Suprapubic skin (tissue), 4 donors: ENCODE measurements at regions not wholly inside any gene's neighbourhood (a gene's known extent, or its start where the extent isn't known, plus 50 kb on each side); places are given as distances from the start of the nearest gene placed in this dataset.

Experiments used
- DNase-seq, 2 donors: peaks; one replicate each; pipeline ENCODE4 v3.0.0-alpha.2; 2019; ENCODE audit warnings: low spot score in 2 of 2
- H3K27ac ChIP-seq: fragments of 200-600 bp; sonication (generic); one replicate; pipeline ENCODE4 v1.5.1; 2019
- H3K27me3 ChIP-seq: fragments of 200-600 bp; sonication (generic); one replicate; pipeline ENCODE4 v1.5.1; 2019
- H3K36me3 ChIP-seq: fragments of 200-600 bp; sonication (generic); one replicate; pipeline ENCODE4 v1.5.1; 2019
- H3K4me1 ChIP-seq: fragments of 200-600 bp; sonication (generic); one replicate; pipeline ENCODE4 v1.5.1; 2019
- H3K4me3 ChIP-seq: fragments of 200-600 bp; sonication (generic); one replicate; pipeline ENCODE4 v1.5.1; 2019; ENCODE audit warnings: mild to moderate bottlenecking
- H3K9me3 ChIP-seq: fragments of 200-600 bp; sonication (generic); one replicate; pipeline ENCODE4 v1.5.1; 2019
- EP300 ChIP-seq: sonication (generic); formaldehyde crosslinking; IDR thresholded peaks from one replicate; pipeline ENCODE4 v1.6.1; 2017; ENCODE audit warnings: antibody characterized with exemption
- POLR2A ChIP-seq, 2 donors: fragments of 450-650 bp; IDR thresholded peaks; one replicate each; pipeline ENCODE4 v1.6.1; 2017; ENCODE audit warnings: antibody characterized with exemption in 2 of 2, mild to moderate bottlenecking in 2 of 2, moderate library complexity in 2 of 2
- POLR2AphosphoS5 ChIP-seq, 3 donors: sonication (generic); formaldehyde crosslinking; IDR thresholded peaks; one replicate each; pipeline ENCODE4 v1.6.1; 2017; ENCODE audit warnings: antibody characterized with exemption in 3 of 3
- WGBS: methylation state at CpG from one replicate; pipeline ENCODE4 v1.1.5; 2018; 5-methylcytosine and 5-hydroxymethylcytosine counted together
- TF ChIP-seq, protein P1 (sequence below), 2 donors: fragments of 200-600 bp in 1 of 2; fragments of 450-650 bp in 1 of 2; sonication (generic) in 1 of 2; IDR thresholded peaks; one replicate each; pipeline ENCODE4 v1.5.1; 2016 to 2019; ENCODE audit warnings: antibody characterized with exemption in 2 of 2, mild to moderate bottlenecking in 1 of 2, moderate library complexity in 1 of 2

DNA sequence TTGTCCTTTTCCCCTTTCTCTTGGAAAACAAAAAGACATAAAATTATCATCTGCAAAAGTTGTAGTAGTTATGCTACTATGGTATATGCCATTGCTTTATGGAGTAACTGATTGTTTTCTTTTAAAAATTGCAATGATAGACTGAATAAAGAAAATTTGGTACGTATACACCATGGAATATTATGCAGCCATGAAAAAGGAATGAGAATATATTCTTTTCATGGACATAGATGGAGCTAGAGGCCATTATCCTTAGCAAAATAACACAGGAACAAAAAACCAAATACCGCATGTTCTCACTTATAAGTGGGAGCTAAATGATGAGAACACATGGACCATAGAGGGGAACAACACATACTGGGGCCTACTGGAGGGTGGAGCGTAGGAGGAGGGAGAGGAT lies 538.8 kb downstream of the PLXDC2 start:
- TF ChIP-seq EP300 = no peak
- TF ChIP-seq POLR2A (IDR thresholded peaks at IDR 0.05) = no peak
- TF ChIP-seq POLR2AphosphoS5 (IDR thresholded peaks at IDR 0.05) = no peak
- TF ChIP-seq, protein P1, sequence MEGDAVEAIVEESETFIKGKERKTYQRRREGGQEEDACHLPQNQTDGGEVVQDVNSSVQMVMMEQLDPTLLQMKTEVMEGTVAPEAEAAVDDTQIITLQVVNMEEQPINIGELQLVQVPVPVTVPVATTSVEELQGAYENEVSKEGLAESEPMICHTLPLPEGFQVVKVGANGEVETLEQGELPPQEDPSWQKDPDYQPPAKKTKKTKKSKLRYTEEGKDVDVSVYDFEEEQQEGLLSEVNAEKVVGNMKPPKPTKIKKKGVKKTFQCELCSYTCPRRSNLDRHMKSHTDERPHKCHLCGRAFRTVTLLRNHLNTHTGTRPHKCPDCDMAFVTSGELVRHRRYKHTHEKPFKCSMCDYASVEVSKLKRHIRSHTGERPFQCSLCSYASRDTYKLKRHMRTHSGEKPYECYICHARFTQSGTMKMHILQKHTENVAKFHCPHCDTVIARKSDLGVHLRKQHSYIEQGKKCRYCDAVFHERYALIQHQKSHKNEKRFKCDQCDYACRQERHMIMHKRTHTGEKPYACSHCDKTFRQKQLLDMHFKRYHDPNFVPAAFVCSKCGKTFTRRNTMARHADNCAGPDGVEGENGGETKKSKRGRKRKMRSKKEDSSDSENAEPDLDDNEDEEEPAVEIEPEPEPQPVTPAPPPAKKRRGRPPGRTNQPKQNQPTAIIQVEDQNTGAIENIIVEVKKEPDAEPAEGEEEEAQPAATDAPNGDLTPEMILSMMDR (IDR thresholded peaks at IDR 0.05) = no peak
- Histone ChIP-seq H3K36me3 (no peaks in the 10 kb centered on the region), H3K27me3 (no peaks in the 10 kb centered on the region), H3K9me3 (no peaks in the 10 kb centered on the region), H3K4me1 (no peaks in the 10 kb centered on the region), H3K4me3 (no peak overlapping the region), H3K27ac (no peak overlapping the region)
- DNase-seq = no peak
- WGBS = 83% methylated on average over 3 of the region's 3 CpGs

DNA sequence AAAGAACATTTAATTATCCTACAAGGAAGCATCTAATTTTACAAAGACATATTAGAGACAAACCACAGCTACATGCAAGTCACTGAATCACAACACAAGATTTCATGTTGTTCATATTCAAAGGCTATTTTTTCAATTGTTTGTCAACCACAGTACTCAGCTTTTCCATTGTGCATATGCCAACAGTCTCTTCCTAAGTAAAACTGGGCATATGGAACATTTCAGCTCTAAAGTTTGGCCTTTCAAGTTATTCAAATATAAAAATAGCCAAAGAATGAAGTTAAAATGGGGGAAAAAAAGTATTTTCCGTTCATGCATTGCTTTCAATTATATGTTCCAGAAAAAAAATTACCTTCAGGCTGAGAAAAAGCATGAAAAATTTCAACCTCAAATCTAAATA lies 537.9 kb downstream of the PLXDC2 start:
- no peaks in the 10 kb centered on the region for H3K9me3 ChIP-seq
- no peaks in the 10 kb centered on the region for H3K27me3 ChIP-seq

DNA sequence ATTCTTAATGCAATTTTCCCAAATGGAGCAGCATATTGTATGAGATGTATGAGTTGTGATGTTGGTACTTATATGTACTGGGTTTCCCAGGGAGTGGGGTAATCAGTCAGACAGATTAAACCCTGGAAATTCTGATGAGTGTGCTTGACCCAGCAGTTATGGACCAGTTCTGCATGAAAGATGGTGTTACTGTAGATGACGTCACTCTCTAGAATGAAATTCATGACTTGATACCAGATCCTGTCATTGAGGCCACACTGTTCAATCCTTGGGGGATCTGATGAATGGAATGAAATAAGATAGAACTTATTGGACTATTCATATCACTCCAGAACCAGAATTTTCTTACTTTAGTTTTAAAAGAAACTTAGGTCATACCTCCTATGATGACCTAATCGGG lies 534.3 kb downstream of the PLXDC2 start:
- Histone ChIP-seq H3K9me3 (no peaks in the 10 kb centered on the region), H3K27ac (no peak overlapping the region), H3K27me3 (no peaks in the 10 kb centered on the region), H3K4me1 (no peaks in the 10 kb centered on the region), H3K36me3 (no peaks in the 10 kb centered on the region), H3K4me3 (no peak overlapping the region)
- TF ChIP-seq, protein P1 (IDR thresholded peaks at IDR 0.05) = no peak
- no peak for TF ChIP-seq POLR2A (IDR thresholded peaks at IDR 0.05)
- TF ChIP-seq POLR2AphosphoS5 (IDR thresholded peaks at IDR 0.05) = no peak
- DNase-seq = no peak
- WGBS = 90% methylated on average over 2 of the region's 2 CpGs

More for the DNA sequence above, 537.9 kb downstream of the PLXDC2 start:
- no peak for TF ChIP-seq POLR2AphosphoS5 (IDR thresholded peaks at IDR 0.05)
- no peak for TF ChIP-seq POLR2A (IDR thresholded peaks at IDR 0.05)
- TF ChIP-seq EP300 = no peak
- TF ChIP-seq, protein P1 (IDR thresholded peaks at IDR 0.05) = no peak
- Histone ChIP-seq H3K27ac (no peak overlapping the region), H3K4me1 (no peaks in the 10 kb centered on the region), H3K36me3 (no peaks in the 10 kb centered on the region), H3K4me3 (no peak overlapping the region)
- DNase-seq = no peak
- WGBS = 59% methylated on average over 1 of the region's 1 CpG

DNA sequence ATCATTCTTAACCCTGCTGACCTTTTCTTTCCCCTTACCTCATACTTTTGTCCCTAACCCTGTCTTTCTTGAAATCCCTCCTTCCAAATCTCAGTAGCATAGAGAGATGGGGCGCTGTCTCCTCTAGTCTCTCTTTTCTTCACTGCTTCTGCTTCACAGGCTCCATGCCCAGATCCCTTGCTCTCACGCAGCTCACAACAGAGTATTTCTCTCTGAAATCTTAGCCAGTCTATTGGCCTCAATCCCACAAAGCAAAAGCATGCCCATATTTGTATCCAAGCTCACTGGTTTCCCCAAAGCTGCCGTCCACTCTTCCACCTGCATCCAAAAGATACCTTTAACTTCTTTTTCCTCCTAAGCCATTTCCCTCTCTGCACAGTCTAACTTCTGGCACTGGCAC lies 526.8 kb downstream of the PLXDC2 start:
- TF ChIP-seq EP300 (no peak), POLR2A (IDR thresholded peaks at IDR 0.05) (no peak), POLR2AphosphoS5 (IDR thresholded peaks at IDR 0.05) (no peak)
- TF ChIP-seq, protein P1 (IDR thresholded peaks at IDR 0.05) = no peak
- no peaks in the 10 kb centered on the region for H3K9me3 ChIP-seq
- no peaks in the 10 kb centered on the region for H3K36me3 ChIP-seq
- no peak for DNase-seq
- WGBS = 57% methylated on average over 3 of the region's 3 CpGs
- no peak overlapping the region for H3K27ac ChIP-seq
- no peak overlapping the region for H3K4me3 ChIP-seq
- no peaks in the 10 kb centered on the region for H3K27me3 ChIP-seq
- H3K4me1 ChIP-seq = no peaks in the 10 kb centered on the region
